Erythroblast (primary cell): ENCODE measurements at regions not wholly inside any gene's neighbourhood (a gene's known extent, or its start where the extent isn't known, plus 50 kb on each side); places are given as distances from the start of the nearest gene placed in this dataset.

Source experiments
- GATA1 ChIP-seq: IDR thresholded peaks from 2 replicates; pipeline ENCODE4 v1.6.1; 2011; ENCODE audit warnings: low read depth, mild to moderate bottlenecking, control low read depth, low read length, moderate library complexity
- POLR2A ChIP-seq: IDR thresholded peaks from 2 replicates; pipeline ENCODE4 v1.6.1; 2011; ENCODE audit warnings: mild to moderate bottlenecking, low read length

- TF ChIP-seq POLR2A (no peak), GATA1 (no peak)
These were observed 290.0 kb upstream of the TNRC6C start for GRCh38 chr17:77668518-77668917.
